Upper lobe of right lung (tissue), 1 donor: ENCODE measurements at regions not wholly inside any gene's neighbourhood (a gene's known extent, or its start where the extent isn't known, plus 50 kb on each side); places are given as distances from the start of the nearest gene placed in this dataset.
"Not testable (repeated sequence)": the region's sequence is repeated elsewhere in the genome, so short reads cannot be mapped to it uniquely, and the experiment has no call there.

Experiments
- ATAC-seq: fragments of 200-7000 bp; cut with Tn5 transposase; one replicate; pipeline ENCODE4 v1.9.1; 2020; ENCODE audit warnings: mild to moderate bottlenecking, moderate library complexity
- DNase-seq: peaks from one replicate; pipeline ENCODE4 v3.0.0-alpha.2; 2020
- H3K27ac ChIP-seq: fragments of 200-600 bp; one replicate; pipeline ENCODE4 v1.8.0; 2022
- H3K27me3 ChIP-seq: fragments of 200-600 bp; one replicate; pipeline ENCODE4 v1.8.0; 2022; ENCODE audit warnings: mild to moderate bottlenecking
- H3K36me3 ChIP-seq: fragments of 200-600 bp; one replicate; pipeline ENCODE4 v1.8.0; 2022
- H3K4me1 ChIP-seq: fragments of 200-600 bp; one replicate; pipeline ENCODE4 v1.8.0; 2022
- H3K4me3 ChIP-seq: fragments of 200-600 bp; one replicate; pipeline ENCODE4 v1.8.0; 2022; ENCODE audit warnings: mild to moderate bottlenecking
- H3K9me3 ChIP-seq: fragments of 200-600 bp; one replicate; pipeline ENCODE4 v1.8.0; 2022
- intact Hi-C: fragments of 100-400 bp; cut with DNase I; formaldehyde crosslinking; loops from one replicate; pipeline ENCODE4 v1.11.0; 2022
- TF ChIP-seq, protein P1 (sequence below): fragments of 200-600 bp; IDR thresholded peaks from one replicate; pipeline ENCODE4 v1.8.0; 2022; ENCODE audit warnings: antibody characterized with exemption
- donor health status: DM: no; HTN: yes; CAD: no; lungs with severe emphysema.

GRCh38 chr16:31581065-31581464, 53.4 kb downstream of the AHSP start:
- intact Hi-C loops = loop anchor here (10.0 kb wide), 1 partner anchor 64 kb away; no protein-coding TSS in a partner anchor
- H3K27me3 ChIP-seq, DNase-seq, H3K4me3 ChIP-seq, H3K27ac ChIP-seq, ATAC-seq, H3K9me3 ChIP-seq, H3K36me3 ChIP-seq, H3K4me1 ChIP-seq: not testable (repeated sequence)

DNA sequence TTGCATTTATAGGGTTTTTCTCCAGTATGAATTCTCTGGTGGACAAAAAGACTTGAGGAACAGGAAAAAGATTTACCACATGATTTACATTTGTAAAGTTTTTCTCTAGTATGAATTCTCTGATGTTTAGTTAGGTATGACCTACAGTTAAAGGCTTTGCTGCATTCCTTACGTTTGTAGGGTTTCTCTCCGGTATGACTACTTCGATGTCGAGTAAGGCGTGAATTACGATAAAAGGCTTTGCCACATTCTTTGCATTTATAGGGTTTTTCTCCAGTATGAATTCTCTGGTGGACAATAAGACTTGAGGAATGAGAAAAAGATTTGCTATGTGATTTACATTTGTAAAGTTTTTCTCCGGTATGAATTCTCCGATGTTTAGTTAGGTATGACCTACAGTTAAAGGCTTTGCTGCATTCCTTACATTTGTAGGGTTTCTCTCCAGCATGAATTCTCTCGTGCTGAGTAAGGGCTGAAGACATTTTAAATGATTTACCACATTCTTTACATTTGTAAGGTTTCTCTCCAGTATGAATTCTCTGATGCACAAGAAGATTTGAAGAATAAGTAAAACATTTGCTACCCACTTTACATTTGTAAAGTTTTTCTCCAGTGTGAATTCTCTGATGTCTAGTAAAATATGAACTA, 74.2 kb downstream of the AHSP start:
- H3K36me3 ChIP-seq, H3K27me3 ChIP-seq, H3K4me3 ChIP-seq, DNase-seq, intact Hi-C loops, ATAC-seq, H3K4me1 ChIP-seq, H3K27ac ChIP-seq: not testable (repeated sequence)
- H3K9me3 ChIP-seq = peaks cover 32% of the 10 kb centered on the region

- peaks cover 3% of the 10 kb centered on the region for H3K9me3 ChIP-seq
- DNase-seq = no peak
- intact Hi-C loops = no loop called here
- no peak for ATAC-seq
- no peaks in the 10 kb centered on the region for H3K36me3 ChIP-seq
- no peaks in the 10 kb centered on the region for H3K27me3 ChIP-seq
- TF ChIP-seq, protein P1, sequence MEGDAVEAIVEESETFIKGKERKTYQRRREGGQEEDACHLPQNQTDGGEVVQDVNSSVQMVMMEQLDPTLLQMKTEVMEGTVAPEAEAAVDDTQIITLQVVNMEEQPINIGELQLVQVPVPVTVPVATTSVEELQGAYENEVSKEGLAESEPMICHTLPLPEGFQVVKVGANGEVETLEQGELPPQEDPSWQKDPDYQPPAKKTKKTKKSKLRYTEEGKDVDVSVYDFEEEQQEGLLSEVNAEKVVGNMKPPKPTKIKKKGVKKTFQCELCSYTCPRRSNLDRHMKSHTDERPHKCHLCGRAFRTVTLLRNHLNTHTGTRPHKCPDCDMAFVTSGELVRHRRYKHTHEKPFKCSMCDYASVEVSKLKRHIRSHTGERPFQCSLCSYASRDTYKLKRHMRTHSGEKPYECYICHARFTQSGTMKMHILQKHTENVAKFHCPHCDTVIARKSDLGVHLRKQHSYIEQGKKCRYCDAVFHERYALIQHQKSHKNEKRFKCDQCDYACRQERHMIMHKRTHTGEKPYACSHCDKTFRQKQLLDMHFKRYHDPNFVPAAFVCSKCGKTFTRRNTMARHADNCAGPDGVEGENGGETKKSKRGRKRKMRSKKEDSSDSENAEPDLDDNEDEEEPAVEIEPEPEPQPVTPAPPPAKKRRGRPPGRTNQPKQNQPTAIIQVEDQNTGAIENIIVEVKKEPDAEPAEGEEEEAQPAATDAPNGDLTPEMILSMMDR = no peak
- H3K27ac ChIP-seq = no peak overlapping the region
- no peak overlapping the region for H3K4me3 ChIP-seq
- no peaks in the 10 kb centered on the region for H3K4me1 ChIP-seq
Measured at GRCh38 chr16:31618130-31618529, 90.4 kb downstream of the AHSP start.

DNA sequence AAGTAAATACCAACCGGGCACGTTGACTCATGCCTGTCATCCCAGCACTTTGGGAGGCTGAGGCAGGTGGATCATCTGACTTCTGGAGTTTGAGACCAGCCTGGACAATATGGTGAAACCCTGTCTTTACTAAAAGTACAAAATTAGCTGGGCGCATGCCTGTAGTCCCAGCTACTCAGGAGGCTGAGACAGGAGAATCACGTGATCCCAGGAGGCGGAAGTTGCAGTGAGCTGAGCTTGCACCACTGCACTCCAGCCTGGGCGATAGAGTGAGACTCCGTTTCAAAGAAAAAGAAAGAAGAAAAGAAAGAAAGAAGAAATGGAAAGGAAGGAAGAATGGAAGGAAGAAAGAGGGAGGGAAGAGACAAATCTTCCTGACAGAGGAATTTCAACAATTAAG, 108.7 kb downstream of the AHSP start:
- TF ChIP-seq, protein P1 = no peak
- Histone ChIP-seq H3K27me3 (no peaks in the 10 kb centered on the region), H3K4me3 (no peak overlapping the region), H3K4me1 (no peaks in the 10 kb centered on the region), H3K36me3 (no peaks in the 10 kb centered on the region), H3K27ac (no peak overlapping the region), H3K9me3 (no peaks in the 10 kb centered on the region)
- ATAC-seq (no peak), DNase-seq (no peak)
- intact Hi-C loops = no loop called here

GRCh38 chr16:31641279-31641678, 113.6 kb downstream of the AHSP start:
- no peaks in the 10 kb centered on the region for H3K4me1 ChIP-seq
- H3K9me3 ChIP-seq = no peaks in the 10 kb centered on the region
- DNase-seq (no peak), ATAC-seq (no peak)
- no peak overlapping the region for H3K4me3 ChIP-seq
- no peaks in the 10 kb centered on the region for H3K36me3 ChIP-seq
- H3K27ac ChIP-seq = no peak overlapping the region
- TF ChIP-seq, protein P1 = no peak
- intact Hi-C loops = loop anchor here (10.0 kb wide), 1 partner anchor 56 kb away; no protein-coding TSS in a partner anchor
- H3K27me3 ChIP-seq = no peaks in the 10 kb centered on the region

GRCh38 chr16:31655674-31656073, 128.0 kb downstream of the AHSP start:
- H3K36me3 ChIP-seq, DNase-seq, H3K4me1 ChIP-seq, ATAC-seq, H3K9me3 ChIP-seq, H3K4me3 ChIP-seq, H3K27me3 ChIP-seq, H3K27ac ChIP-seq, intact Hi-C loops: not testable (repeated sequence)

- Histone ChIP-seq H3K27me3 (no peaks in the 10 kb centered on the region), H3K36me3 (no peaks in the 10 kb centered on the region), H3K4me1 (no peaks in the 10 kb centered on the region), H3K9me3 (no peaks in the 10 kb centered on the region), H3K27ac (no peak overlapping the region), H3K4me3 (no peak overlapping the region)
- DNase-seq = no peak
- intact Hi-C loops = no loop called here
- ATAC-seq = no peak
- TF ChIP-seq, protein P1 = no peak
Measured at GRCh38 chr16:31664683-31665482, 137.2 kb downstream of the AHSP start.
